ENCODE measurements at regions not wholly inside any gene's neighbourhood (a gene's known extent, or its start where the extent isn't known, plus 50 kb on each side); places are given as distances from the start of the nearest gene placed in this dataset.
A peak's percentile ranks its signal among the peaks of the same experiment; 100 is the strongest.

- DNase-seq (ENCODE audit: low spot score): no peak
Observed at GRCh38 chr18:41145516-41145915, 809.5 kb upstream of the PIK3C3 start.

GRCh38 chr18:41144441-41144840 lies 810.6 kb upstream of the PIK3C3 start:
- DNase-seq (ENCODE audit: low spot score): no peak

DNA sequence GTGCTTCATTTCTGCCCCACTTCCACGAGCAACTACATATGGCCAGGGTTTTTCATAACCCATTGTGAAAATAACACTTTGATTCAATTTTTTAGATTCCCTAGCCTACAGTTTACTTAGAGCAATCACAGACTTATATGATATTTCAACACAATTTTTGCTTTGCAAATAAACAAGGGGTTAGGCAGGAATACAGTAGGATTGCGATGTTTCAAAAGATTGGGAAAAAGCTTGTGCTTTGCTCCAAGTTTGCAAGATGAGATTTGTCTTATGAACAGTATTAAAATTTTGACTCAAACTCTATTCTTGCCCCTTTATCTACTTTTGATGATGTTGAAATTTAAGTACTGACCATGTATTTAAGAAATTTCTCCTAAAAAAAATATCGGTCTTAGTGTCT lies 814.5 kb upstream of the PIK3C3 start:
- DNase-seq (ENCODE audit: low spot score): no peak

DNA sequence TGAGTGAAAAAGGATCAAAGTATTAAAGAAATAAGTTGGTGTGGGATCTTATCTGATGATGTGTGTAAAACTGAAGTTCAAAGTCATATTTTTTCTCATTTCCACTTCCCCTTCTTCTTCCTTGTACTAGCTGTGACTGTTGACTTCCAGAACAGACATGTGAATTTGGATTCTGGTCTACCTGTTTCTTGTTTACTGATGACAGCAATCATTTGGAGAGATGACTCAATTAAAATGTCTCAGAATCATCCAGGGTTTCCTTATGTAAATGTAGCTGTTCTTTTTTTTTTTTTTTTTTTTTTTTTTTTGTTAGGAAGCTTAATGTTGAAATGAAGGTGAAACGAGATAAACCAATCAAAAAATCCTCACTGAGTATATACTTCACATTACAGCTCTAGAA lies 819.9 kb upstream of the PIK3C3 start:
- no peak for DNase-seq (ENCODE audit: low spot score)

- peak; percentile 53 for DNase-seq (ENCODE audit: low spot score)
Observed at GRCh38 chr18:41134426-41134825, 820.6 kb upstream of the PIK3C3 start.

GRCh38 chr18:41131050-41131449 lies 824.0 kb upstream of the PIK3C3 start:
- DNase-seq (ENCODE audit: low spot score): no peak

DNA sequence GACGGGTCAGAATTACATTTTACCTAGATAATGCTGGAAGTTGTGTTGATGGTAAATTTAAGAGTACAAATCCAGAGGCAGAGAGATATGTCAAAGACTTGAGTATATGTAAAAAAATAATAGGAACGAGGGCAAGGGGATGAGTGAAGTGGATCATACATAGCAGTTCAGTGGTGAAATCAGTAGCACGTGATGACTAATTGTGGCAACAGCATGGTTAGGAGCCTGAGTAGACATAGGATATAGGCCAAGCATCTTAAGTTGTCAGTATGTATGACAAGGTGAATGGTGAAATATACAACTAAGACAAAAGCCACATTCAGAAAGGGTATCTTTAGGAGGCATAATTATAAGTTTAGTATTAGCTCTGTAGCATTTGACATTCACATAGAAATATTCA lies 826.5 kb upstream of the PIK3C3 start:
- DNase-seq (ENCODE audit: low spot score): peak; percentile 30

DNA sequence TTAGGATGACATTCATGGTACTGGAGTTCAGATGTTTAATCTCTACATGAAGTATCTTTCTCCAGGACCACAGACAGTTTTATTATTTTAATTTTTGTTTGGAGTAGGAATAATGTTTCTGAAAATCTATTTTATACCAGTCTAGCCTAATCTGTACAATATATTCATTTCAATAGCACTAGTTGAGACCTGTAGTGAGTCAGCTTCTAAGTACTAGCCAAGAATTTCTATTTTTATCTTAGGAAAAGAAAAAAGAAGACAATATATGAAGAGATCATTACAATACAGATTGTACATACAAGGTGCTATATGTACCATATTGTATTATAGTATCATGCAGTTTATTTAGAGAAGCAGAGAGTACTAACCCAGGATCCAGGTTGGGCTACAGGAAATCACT lies 826.9 kb upstream of the PIK3C3 start:
- no peak for DNase-seq (ENCODE audit: low spot score)

DNA sequence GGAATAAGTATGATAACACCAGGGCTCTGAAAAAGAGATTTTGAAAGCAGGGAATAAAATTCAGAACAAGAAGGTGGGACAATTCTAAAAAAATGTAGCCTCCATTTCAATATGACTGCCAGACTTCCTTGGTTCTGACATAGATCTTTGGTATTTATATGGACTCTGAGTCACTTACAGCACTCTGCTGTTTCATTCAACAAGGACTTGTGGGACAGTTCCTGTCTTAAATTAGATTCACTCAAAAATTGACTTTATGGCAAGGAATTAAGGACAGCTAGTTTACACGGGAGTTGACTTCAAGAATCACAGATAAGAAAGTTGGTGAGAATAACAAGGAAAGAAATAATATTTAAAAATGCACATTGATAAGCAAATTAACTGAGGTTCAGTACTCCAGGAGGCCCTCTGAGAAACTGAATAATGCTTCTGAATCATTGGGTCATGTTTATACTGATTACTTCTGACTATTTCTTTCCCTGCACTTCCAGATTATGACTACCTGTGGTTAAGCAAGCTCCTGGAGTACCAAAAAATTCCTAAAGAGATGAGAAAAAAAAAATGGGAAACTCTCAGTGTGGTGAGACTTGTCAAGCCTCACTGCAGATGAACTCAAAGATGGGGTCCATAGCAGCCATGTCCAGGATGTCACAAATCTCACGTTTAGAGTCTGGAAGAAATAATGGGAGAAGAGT lies 828.3 kb upstream of the PIK3C3 start:
- peak; percentile 77 for DNase-seq (ENCODE audit: low spot score)

- peak; percentile 21 for DNase-seq (ENCODE audit: low spot score)
Observed at GRCh38 chr18:41121116-41121826, 833.8 kb upstream of the PIK3C3 start.

DNA sequence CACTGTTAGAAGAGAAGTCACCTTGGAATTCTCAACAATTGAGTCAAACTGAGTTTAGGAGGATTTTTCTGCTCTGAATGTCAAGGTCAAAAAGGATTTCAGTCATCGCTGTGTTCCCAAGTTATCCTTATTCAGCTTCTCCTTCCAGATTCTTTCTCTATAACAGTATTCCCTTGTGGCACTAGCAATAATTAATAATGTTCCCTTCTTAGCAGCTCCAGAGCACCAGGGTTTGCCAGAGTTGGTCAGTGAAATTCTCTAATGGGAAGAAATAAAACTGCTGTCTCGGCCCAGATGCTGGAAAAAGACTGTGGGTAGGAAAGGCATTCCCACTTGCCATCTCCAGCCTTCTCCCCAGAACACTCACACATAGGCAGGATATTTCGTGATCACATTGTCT lies 836.0 kb upstream of the PIK3C3 start:
- DNase-seq (ENCODE audit: low spot score): no peak

GRCh38 chr18:41113885-41114482 lies 841.0 kb upstream of the PIK3C3 start:
- DNase-seq (ENCODE audit: low spot score): no peak

DNA sequence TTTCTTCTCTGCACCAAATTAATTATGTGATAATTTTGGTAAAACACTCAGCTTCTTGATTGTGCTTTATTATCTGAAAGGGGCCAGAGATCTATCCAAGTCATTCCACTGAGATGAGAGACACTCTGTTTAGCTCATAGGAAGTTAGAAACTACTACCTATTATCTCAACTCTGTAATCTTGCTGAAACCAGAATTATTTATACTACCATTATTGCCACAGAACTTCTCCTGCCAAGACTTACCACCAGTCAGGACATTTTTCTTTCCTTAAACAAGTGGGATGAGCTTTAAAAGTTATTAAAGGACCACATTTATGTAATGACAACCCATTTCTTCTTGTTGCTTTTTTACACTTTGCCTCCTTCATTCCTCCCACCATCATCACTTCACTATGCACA lies 855.6 kb upstream of the PIK3C3 start:
- DNase-seq (ENCODE audit: low spot score): no peak

GRCh38 chr18:41096504-41096903 lies 858.5 kb upstream of the PIK3C3 start:
- DNase-seq (ENCODE audit: low spot score): peak; percentile 81

DNA sequence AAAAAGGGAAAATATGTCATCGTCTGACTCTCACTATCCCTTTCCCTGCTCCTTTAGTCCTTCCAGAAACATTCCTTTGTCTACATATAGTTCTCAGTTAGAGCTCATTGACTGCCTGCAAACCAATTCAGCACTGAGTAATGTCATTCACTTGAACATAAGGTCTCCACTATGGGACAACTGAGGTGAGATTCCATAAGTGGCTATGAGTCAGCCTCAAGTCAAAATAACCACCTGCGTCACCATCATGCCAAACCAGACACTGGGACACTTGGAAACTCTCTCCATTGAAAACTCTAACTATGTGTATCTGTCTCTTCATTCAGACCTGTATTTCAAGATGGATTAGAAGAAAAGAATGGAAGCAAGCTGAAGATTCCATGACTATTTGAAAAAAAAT lies 878.0 kb upstream of the PIK3C3 start:
- DNase-seq (ENCODE audit: low spot score): peak; percentile 31

GRCh38 chr18:41075212-41075611 lies 879.8 kb upstream of the PIK3C3 start:
- peak; percentile 78 for DNase-seq (ENCODE audit: low spot score)

- DNase-seq (ENCODE audit: low spot score): peak; percentile 93
Observed at GRCh38 chr18:41073372-41073954, 881.6 kb upstream of the PIK3C3 start.

- DNase-seq (ENCODE audit: low spot score): no peak
Observed at GRCh38 chr18:41072946-41073345, 882.1 kb upstream of the PIK3C3 start.

- DNase-seq (ENCODE audit: low spot score): peak; percentile 59
Observed at GRCh38 chr18:41071826-41072225, 883.2 kb upstream of the PIK3C3 start.

GRCh38 chr18:41069167-41069566 lies 885.9 kb upstream of the PIK3C3 start:
- DNase-seq (ENCODE audit: low spot score): no peak

DNA sequence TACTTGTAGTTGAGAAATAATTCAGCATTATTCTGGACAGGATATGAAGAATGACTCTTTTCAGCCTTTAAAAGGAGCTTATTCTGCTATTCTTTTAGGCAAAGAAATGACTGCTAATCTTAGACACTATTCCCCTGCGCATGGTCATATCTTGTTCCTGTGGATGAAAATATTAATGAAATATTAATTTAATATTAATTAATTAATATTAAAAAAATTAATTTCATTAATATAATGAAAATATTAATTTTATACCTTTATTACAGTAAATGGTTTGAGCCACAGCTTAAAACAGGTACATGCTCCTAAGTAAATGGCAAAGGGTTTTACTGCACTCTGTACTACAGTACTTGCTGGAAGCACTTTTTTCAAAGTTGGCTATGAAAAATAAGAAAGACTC lies 890.1 kb upstream of the PIK3C3 start:
- DNase-seq (ENCODE audit: low spot score): no peak

GRCh38 chr18:41060967-41061366 lies 894.1 kb upstream of the PIK3C3 start:
- DNase-seq (ENCODE audit: low spot score): no peak

DNA sequence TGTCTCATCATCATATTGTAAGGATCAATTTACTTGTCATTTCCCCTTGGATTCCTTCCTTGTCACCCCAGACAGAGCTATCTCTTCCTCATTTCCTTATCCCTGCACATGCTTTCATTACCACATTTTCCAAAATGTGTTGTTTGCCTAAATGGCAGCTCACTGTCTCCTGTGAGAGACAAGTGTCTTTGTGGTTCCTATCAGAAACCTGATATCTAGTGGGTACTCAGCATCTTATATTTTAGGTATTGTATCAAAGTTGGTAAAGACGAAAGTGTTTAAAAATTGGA lies 896.0 kb upstream of the PIK3C3 start:
- no peak for DNase-seq (ENCODE audit: low spot score)
